ENCODE measurements at regions not wholly inside any gene's neighbourhood (a gene's known extent, or its start where the extent isn't known, plus 50 kb on each side); places are given as distances from the start of the nearest gene placed in this dataset.
"Not testable (repeated sequence)": the region's sequence is repeated elsewhere in the genome, so short reads cannot be mapped to it uniquely, and the experiment has no call there.

DNA sequence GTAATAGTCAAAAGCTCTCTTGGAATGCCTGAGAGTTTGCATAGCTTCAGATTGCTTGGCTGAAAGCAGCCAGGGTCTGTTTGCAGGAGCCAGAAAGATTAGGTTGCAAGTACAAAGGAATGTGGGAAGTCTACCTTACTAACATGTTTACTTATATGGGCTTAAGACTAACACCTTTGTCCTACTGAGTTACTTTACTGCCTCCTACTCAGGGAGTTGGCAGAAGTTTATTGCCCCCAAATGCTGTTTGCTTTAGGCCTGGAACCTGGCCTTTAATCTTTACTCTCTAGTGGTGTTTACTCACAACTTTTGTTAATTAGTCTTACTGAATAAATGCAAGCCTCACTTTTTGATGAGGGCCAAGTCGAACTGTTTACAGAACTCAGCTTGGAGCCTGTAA is 219.4 kb upstream of the ZC4H2 start:
- WGBS, 3 donors: 17 to 41% (median 23%) methylated on average over 1 of the region's 1 CpG
- no peak for ATAC-seq
- intact Hi-C loops (cut with DNase I): no loop called here
- no peak for DNase-seq
- Histone ChIP-seq H3K27me3 (ENCODE audit: insufficient read depth in 3 of 3, low read length in 2 of 3) (peaks cover 0 to 6% (median 0%) of the 10 kb centered on the region in 3 donors), H3K4me1 (no peaks in the 10 kb centered on the region), H3K9me3 (no peaks in the 10 kb centered on the region), H3K36me3 (ENCODE audit: insufficient read depth in 1 of 2, low read depth in 1 of 2) (no peaks in the 10 kb centered on the region), H3K27ac (no peak overlapping the region), H3K4me3 (no peak overlapping the region)
- TF ChIP-seq, protein P1, sequence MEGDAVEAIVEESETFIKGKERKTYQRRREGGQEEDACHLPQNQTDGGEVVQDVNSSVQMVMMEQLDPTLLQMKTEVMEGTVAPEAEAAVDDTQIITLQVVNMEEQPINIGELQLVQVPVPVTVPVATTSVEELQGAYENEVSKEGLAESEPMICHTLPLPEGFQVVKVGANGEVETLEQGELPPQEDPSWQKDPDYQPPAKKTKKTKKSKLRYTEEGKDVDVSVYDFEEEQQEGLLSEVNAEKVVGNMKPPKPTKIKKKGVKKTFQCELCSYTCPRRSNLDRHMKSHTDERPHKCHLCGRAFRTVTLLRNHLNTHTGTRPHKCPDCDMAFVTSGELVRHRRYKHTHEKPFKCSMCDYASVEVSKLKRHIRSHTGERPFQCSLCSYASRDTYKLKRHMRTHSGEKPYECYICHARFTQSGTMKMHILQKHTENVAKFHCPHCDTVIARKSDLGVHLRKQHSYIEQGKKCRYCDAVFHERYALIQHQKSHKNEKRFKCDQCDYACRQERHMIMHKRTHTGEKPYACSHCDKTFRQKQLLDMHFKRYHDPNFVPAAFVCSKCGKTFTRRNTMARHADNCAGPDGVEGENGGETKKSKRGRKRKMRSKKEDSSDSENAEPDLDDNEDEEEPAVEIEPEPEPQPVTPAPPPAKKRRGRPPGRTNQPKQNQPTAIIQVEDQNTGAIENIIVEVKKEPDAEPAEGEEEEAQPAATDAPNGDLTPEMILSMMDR (IDR thresholded peaks at IDR 0.05): no peak

DNA sequence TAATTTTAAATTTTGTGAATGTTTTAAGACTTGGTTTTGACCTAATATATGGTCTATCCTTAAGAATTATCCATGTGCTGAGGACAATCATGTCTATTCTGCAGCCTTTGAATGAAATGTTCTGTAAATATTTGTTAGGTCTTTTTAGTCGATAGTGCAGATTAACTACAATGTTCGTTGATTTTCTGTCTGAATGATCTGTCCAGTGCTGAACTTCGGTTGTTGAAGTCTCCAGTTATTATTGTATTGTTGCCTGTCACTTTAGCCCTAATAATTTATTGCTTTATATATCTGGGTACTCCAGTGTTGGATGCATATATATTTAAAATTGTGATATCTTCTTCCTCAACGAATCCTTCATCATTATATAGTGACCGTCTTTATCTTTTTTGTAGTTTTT is 218.3 kb upstream of the ZC4H2 start:
- Histone ChIP-seq H3K4me3 (no peak overlapping the region), H3K4me1 (no peaks in the 10 kb centered on the region), H3K27ac (no peak overlapping the region), H3K27me3 (ENCODE audit: insufficient read depth in 3 of 3, low read length in 2 of 3) (peaks cover 0 to 6% (median 0%) of the 10 kb centered on the region in 3 donors), H3K36me3 (ENCODE audit: insufficient read depth in 1 of 2, low read depth in 1 of 2) (no peaks in the 10 kb centered on the region), H3K9me3 (no peaks in the 10 kb centered on the region)
- no peak for DNase-seq
- WGBS, 3 donors: 73 to 88% (median 85%) methylated on average over 5 of the region's 5 CpGs
- intact Hi-C loops (cut with DNase I): no loop called here
- TF ChIP-seq, protein P1 (IDR thresholded peaks at IDR 0.05): no peak
- no peak for ATAC-seq

GRCh38 chrX:65163325-65163724 is 187.1 kb upstream of the ZC4H2 start:
- 81 to 93% (median 93%) methylated on average over 9 to 10 of the region's 10 CpGs for WGBS, 3 donors
- H3K27me3 ChIP-seq (ENCODE audit: insufficient read depth in 3 of 3, low read length in 2 of 3); H3K36me3 ChIP-seq (ENCODE audit: insufficient read depth in 1 of 2, low read depth in 1 of 2); intact Hi-C loops (cut with DNase I); H3K9me3 ChIP-seq; H3K27ac ChIP-seq; ATAC-seq; H3K4me3 ChIP-seq; H3K4me1 ChIP-seq; DNase-seq: not testable (repeated sequence)

DNA sequence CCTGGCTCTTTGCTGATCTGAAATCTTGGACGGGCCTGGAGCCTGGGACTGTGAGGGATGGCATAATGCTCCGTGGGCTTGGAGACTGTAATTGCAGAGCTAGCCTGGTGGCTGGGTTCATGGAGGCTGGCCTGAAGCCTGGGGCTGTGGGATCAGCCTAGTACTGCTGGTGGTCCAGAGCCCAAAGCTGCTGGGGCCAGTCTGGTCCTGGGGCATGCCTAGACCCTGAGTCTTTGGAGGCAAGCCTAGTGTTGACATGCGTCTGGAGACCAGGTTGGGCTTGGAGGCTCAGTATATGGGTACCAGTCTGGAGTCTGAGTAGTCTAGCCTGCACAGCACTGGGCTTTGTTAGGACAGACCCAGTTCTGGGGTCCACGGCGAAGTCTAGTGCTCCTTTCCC is 172.0 kb upstream of the ZC4H2 start:
- Histone ChIP-seq H3K4me1 (no peaks in the 10 kb centered on the region), H3K27me3 (ENCODE audit: insufficient read depth in 3 of 3, low read length in 2 of 3) (no peaks in the 10 kb centered on the region), H3K27ac (no peak overlapping the region), H3K9me3 (peaks cover 10% of the 10 kb centered on the region), H3K36me3 (ENCODE audit: insufficient read depth in 1 of 2, low read depth in 1 of 2) (no peaks in the 10 kb centered on the region), H3K4me3 (no peak overlapping the region)
- DNase-seq (no peak), ATAC-seq (no peak)
- WGBS, 3 donors: 76 to 96% (median 87%) methylated on average over 3 to 5 of the region's 5 CpGs
- intact Hi-C loops (cut with DNase I): no loop called here
- TF ChIP-seq, protein P1 (IDR thresholded peaks at IDR 0.05): no peak

DNA sequence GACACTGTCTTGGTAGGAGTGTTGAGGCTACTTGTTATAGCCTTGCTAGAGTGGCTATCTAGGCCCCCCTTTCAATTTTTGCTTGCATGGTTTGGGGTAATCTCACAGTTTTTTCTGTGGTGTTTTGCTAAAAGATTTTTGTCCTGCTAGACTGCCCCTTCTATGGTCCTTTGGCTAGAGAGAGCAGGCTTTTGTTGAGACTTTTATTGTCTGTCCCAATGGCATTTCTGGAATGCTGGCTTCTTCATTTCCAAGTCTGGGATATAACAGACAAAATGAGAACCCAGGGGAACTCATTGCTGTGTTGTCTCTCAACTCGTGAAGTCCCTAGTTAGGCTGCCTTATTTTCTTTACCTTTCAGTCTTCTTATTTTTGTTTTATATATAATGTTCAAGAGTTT is 160.2 kb upstream of the ZC4H2 start:
- no peaks in the 10 kb centered on the region for H3K27me3 ChIP-seq (ENCODE audit: insufficient read depth in 3 of 3, low read length in 2 of 3)
- TF ChIP-seq, protein P1 (IDR thresholded peaks at IDR 0.05): no peak
- DNase-seq: no peak
- ATAC-seq: no peak
- H3K4me3 ChIP-seq: no peak overlapping the region
- H3K4me1 ChIP-seq: no peaks in the 10 kb centered on the region
- intact Hi-C loops (cut with DNase I): no loop called here
- 11 to 33% (median 33%) methylated on average over 1 of the region's 1 CpG for WGBS, 3 donors
- peaks cover 7% of the 10 kb centered on the region for H3K9me3 ChIP-seq
- no peak overlapping the region for H3K27ac ChIP-seq
- H3K36me3 ChIP-seq (ENCODE audit: insufficient read depth in 1 of 2, low read depth in 1 of 2): no peaks in the 10 kb centered on the region
